Naive B cell (primary cell): ENCODE measurements at regions not wholly inside any gene's neighbourhood (a gene's known extent, or its start where the extent isn't known, plus 50 kb on each side); places are given as distances from the start of the nearest gene placed in this dataset.

Experiments used
- ATAC-seq, 2 donors: fragments of 150-1000 bp; cut with Tn5 transposase; 2 replicates each; pipeline ENCODE4 v1.10.0; 2021; ENCODE audit warnings: low read depth in 2 of 2, mild to moderate bottlenecking in 2 of 2, moderate library complexity in 2 of 2
- DNase-seq: peaks from one replicate; pipeline ENCODE4 v3.0.0; 2022
- H3K27ac Mint-ChIP-seq, 6 donors: one replicate each; pipeline ENCODE4 v1.8.0; 2020 to 2022; ENCODE audit warnings: mild to moderate bottlenecking in 6 of 6, mixed read lengths in 6 of 6, moderate library complexity in 5 of 6, inconsistent platforms in 2 of 6
- H3K27me3 Mint-ChIP-seq, 3 donors: one replicate each; pipeline ENCODE4 v1.8.0; 2021 to 2022; ENCODE audit warnings: mixed read lengths in 3 of 3, mild to moderate bottlenecking in 1 of 3
- H3K36me3 Mint-ChIP-seq, 2 donors: one replicate each; pipeline ENCODE4 v1.8.0; 2020 to 2022; ENCODE audit warnings: mixed read lengths in 2 of 2, inconsistent platforms in 1 of 2, mild to moderate bottlenecking in 1 of 2
- H3K4me1 Mint-ChIP-seq, 3 donors: one replicate each; pipeline ENCODE4 v1.8.0; 2020 to 2022; ENCODE audit warnings: mixed read lengths in 3 of 3, inconsistent platforms in 1 of 3, mild to moderate bottlenecking in 1 of 3, moderate library complexity in 1 of 3
- H3K4me3 Mint-ChIP-seq, 8 donors: one replicate each; pipeline ENCODE4 v1.8.0; 2020 to 2022; ENCODE audit warnings: mild to moderate bottlenecking in 8 of 8, mixed read lengths in 8 of 8, moderate library complexity in 8 of 8, inconsistent platforms in 2 of 8
- H3K9me3 Mint-ChIP-seq, 7 donors: one replicate each; pipeline ENCODE4 v1.8.0; 2020 to 2022; ENCODE audit warnings: mixed read lengths in 7 of 7, mild to moderate bottlenecking in 5 of 7, inconsistent platforms in 2 of 7, moderate library complexity in 1 of 7

DNA sequence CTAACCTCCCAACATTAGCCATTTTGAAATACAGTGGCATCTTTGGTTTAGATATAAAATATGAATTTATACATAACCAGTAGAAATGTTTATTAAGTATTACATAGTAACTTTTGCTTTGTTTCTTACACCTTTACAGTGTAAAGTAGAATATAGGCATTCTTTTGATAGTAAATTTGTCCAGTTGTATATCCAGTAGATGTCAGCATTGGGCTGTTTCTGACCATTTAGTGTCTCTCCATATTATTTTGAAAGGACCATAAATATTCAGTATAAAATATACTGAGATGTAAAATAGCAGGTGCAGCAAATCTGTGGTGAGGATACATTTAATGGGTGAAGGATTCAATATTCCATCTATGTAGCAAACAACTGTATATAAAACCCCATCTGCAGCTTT, 115.8 kb upstream of the ZRANB2 start:
- ATAC-seq (no peak), DNase-seq (no peak)
- Mint-ChIP-seq H3K4me3 (no peak overlapping the region), H3K36me3 (no peaks in the 10 kb centered on the region), H3K27ac (no peak overlapping the region), H3K9me3 (peaks cover 0 to 2% (median 0%) of the 10 kb centered on the region in 7 donors), H3K27me3 (no peaks in the 10 kb centered on the region), H3K4me1 (no peaks in the 10 kb centered on the region)

DNA sequence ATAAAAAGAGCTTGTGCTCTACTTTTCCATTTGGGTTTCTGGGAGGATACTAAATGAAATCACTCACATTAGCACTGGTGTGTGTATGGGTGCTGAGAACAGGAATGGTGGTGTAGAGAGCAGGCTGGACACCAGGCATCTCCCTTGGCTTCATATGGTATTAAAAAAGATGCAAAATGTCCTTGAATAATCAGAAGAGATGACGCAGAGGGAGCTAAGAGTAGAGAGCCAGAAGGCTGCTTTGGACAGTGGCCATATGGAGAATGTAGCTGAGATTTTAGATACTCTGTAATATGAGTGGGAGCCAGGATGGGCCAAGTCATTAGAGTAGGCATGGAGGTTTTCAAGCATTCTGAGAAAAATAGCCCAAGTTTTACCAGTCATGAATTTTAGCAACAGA, 112.3 kb upstream of the ZRANB2 start:
- Mint-ChIP-seq H3K36me3 (no peaks in the 10 kb centered on the region), H3K9me3 (peaks cover 0 to 3% (median 2%) of the 10 kb centered on the region in 7 donors), H3K4me1 (no peaks in the 10 kb centered on the region), H3K27me3 (no peaks in the 10 kb centered on the region), H3K27ac (no peak overlapping the region), H3K4me3 (no peak overlapping the region)
- ATAC-seq (no peak), DNase-seq (no peak)

DNA sequence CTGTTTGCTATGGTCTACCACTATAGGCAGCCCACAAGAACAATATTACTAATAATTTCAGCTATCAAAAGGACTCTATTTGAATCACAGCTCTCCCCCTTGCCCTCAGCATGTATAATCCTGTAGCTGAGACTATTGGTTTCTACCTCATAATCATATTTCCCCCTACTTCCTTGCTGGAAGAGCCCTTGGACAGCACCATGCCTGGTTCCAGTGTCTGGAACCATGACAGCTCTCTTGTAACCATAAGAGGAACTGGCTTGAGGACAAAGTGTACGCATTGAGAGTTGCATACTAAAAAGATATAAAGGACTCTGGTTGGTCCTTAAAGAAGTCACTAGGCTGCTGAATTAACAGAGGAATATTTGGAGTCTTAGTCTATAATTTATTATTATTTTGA, 110.7 kb upstream of the ZRANB2 start:
- peaks cover 0 to 5% (median 3%) of the 10 kb centered on the region in 7 donors for H3K9me3 Mint-ChIP-seq
- H3K27me3 Mint-ChIP-seq: no peaks in the 10 kb centered on the region
- H3K27ac Mint-ChIP-seq: no peak overlapping the region
- ATAC-seq (no peak), DNase-seq (no peak)
- no peaks in the 10 kb centered on the region for H3K36me3 Mint-ChIP-seq
- H3K4me1 Mint-ChIP-seq: no peaks in the 10 kb centered on the region
- no peak overlapping the region for H3K4me3 Mint-ChIP-seq

DNA sequence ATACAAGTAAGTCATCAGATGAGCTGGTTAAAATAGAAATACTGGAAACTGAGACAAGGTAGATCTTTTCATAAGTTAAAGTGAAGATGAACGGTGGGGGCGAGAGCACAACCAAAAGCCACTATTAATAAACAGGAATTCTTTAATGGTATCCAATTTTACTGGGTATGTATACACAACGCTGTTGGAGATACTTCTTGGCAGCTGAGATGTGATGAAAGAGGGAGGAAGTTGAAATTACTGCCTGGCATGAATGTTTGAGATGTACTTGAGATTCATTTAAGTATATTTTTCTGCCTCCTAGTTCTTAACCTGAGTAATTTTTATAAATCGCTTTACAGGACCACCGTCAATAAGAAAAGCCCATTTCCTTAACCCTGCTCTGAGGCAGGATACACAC, 110.0 kb upstream of the ZRANB2 start:
- Mint-ChIP-seq H3K4me3 (no peak overlapping the region), H3K36me3 (no peaks in the 10 kb centered on the region), H3K9me3 (peaks cover 0 to 7% (median 3%) of the 10 kb centered on the region in 7 donors), H3K4me1 (no peaks in the 10 kb centered on the region), H3K27ac (no peak overlapping the region), H3K27me3 (no peaks in the 10 kb centered on the region)
- no peak for ATAC-seq
- DNase-seq: no peak

DNA sequence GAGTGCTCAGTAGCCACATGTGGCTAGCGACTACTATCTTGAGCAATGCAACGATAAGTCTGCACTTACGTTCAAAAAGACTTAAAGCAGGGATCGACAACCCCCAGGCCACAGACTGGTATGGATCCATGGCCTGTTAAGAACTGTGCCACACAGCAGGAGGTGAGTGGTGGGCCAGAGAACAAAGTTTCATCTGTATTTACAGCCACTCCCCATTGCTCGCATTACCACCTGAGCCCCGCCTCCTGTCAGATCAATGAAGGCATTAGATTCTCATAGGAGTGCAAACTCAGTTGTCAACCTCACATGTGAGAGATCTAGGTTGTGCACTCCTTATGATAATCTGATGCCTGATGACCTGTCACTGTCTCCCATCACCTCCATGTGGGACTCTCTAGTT, 103.6 kb upstream of the ZRANB2 start:
- Mint-ChIP-seq H3K4me3 (no peak overlapping the region), H3K9me3 (peaks cover 0 to 7% (median 3%) of the 10 kb centered on the region in 7 donors), H3K27me3 (no peaks in the 10 kb centered on the region), H3K4me1 (no peaks in the 10 kb centered on the region), H3K36me3 (no peaks in the 10 kb centered on the region), H3K27ac (no peak overlapping the region)
- ATAC-seq: no peak
- DNase-seq: no peak

DNA sequence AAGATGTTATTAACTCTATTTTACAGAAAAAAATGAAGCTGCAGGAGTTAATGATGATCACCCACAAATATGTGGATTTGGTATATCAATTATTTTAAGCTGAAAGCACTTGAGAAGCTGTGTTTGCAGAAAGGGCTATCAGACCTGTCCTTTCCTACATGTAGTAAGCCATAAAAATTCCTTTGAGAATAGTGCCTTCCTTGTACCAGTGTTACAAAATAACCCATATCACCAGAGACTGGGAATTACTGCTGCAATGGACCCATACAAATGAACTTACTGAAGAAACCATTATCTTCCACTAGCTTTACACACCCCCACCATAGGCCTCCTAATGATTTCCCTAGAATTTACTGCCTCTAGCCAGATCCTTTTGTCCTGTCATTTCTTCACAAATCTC, 99.2 kb upstream of the ZRANB2 start:
- no peak overlapping the region for H3K4me3 Mint-ChIP-seq
- no peaks in the 10 kb centered on the region for H3K36me3 Mint-ChIP-seq
- H3K9me3 Mint-ChIP-seq: peaks cover 0 to 2% (median 0%) of the 10 kb centered on the region in 7 donors
- no peak overlapping the region for H3K27ac Mint-ChIP-seq
- no peaks in the 10 kb centered on the region for H3K4me1 Mint-ChIP-seq
- ATAC-seq (no peak), DNase-seq (no peak)
- no peaks in the 10 kb centered on the region for H3K27me3 Mint-ChIP-seq

DNA sequence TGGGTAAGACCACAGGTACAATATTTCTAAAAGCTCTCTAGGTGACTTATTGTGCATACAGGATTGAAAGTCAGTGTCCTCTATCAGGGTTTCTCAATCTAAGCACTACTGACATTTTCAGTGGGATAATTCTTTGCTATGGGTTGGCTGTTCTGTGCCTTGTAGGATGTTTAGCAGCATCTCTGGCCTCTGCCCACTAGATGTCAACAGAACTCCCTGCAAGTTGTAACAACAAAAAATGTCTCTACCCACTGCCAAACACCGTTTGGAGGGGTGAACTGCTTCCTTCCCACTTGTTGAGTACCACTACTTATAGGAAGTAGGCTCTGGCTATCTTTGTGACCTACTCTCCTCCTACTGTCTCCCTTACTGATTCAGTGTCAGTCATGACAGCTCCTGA, 90.1 kb upstream of the ZRANB2 start:
- DNase-seq (no peak), ATAC-seq (no peak)
- Mint-ChIP-seq H3K27ac (no peak overlapping the region), H3K36me3 (no peaks in the 10 kb centered on the region), H3K27me3 (peaks cover 0 to 4% (median 0%) of the 10 kb centered on the region in 3 donors), H3K4me1 (no peaks in the 10 kb centered on the region), H3K4me3 (no peak overlapping the region), H3K9me3 (peaks cover 1 to 12% (median 6%) of the 10 kb centered on the region in 7 donors)

DNA sequence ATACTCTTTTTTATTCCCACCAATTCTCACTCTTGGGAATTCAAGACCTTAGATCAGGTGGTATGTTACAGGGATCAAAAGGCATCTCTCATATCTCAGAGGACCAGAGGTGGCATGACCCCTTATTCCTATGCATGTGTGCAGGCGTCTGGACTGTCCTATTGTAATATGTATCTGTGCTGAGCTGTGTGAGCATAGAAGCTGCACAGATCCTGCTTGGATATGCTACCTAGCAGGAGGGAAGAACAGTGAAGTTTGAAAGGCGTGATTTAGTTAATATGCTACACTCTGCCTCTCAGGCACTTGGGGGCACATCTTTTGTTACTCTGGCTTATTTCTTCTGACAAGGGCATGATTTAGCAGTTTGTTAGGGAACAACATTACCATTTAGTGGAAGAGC, 86.7 kb upstream of the ZRANB2 start:
- H3K27me3 Mint-ChIP-seq: peaks cover 0 to 4% (median 0%) of the 10 kb centered on the region in 3 donors
- H3K4me1 Mint-ChIP-seq: no peaks in the 10 kb centered on the region
- H3K9me3 Mint-ChIP-seq: peaks cover 0 to 8% (median 3%) of the 10 kb centered on the region in 7 donors
- no peak for DNase-seq
- H3K36me3 Mint-ChIP-seq: no peaks in the 10 kb centered on the region
- H3K27ac Mint-ChIP-seq: no peak overlapping the region
- ATAC-seq: no peak
- no peak overlapping the region for H3K4me3 Mint-ChIP-seq

DNA sequence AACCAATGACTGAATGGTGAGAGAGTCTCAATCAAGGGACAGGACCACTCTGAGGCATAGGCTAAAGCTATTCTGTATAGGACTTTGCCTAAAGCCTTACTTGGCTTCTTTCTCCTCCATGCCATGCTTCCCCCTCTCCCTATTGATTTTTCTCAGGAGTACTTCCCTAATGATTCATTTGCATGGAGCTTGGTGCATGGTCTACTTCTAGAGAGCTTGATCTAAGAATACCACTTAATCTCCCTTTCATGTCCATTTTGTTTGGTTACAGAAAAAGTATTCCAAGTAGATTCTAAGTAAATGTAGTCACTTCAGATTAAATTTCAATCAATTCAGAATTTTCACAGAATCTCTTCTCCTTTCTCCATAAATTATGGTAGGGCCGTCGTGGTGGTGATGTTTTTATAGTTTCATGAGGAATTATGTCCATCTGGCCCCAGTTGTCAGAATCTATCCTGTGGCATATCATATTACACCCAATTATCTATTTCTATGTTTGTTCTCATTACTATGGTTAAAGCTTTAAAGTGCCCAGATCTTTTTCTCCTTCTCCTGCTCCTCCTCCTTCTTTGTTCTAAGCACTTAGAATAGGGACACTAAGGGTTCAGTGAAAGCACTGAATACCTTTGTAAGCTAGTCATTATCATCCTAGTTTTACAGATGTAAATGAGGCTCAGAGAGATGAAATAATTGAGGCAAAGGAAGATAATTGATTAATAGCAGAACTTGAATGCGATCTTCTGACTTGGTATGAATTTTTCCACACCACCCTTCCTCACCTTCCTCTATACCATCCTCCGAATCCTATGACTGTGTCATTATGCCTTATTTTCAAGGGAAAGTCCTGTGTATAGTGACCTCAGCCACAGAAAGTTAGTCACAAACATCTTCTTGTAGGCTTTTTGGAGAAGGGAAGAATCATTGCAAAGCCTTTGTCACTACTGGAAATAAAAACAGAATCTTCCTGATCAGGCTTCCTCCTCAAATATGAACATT, 85.6 kb upstream of the ZRANB2 start:
- Mint-ChIP-seq H3K27ac (no peak overlapping the region), H3K9me3 (peaks cover 0 to 8% (median 3%) of the 10 kb centered on the region in 7 donors), H3K27me3 (peaks cover 0 to 4% (median 0%) of the 10 kb centered on the region in 3 donors), H3K4me1 (no peaks in the 10 kb centered on the region), H3K36me3 (no peaks in the 10 kb centered on the region), H3K4me3 (no peak overlapping the region)
- DNase-seq (no peak), ATAC-seq (no peak)

DNA sequence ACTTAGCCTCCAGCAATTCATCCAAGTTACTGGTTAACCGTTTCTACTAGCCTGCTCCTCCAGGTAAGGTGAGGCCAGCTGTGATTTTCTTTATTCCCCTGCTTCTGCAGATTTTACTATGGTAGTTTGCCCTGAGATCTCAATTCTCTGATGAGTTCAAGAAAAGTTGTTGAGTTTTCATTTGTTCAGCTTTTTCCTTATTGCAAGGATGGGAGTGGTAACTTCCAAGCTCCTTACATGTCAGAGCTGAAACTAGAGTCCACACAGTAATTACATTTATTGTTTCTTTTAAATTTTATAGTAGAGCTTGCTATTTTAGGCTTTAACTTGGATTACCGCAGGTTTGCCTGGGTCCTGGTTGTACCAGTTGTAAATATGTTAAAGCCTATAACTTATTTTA, 76.9 kb upstream of the ZRANB2 start:
- DNase-seq: no peak
- H3K27me3 Mint-ChIP-seq: no peaks in the 10 kb centered on the region
- peaks cover 6 to 13% (median 8%) of the 10 kb centered on the region in 7 donors for H3K9me3 Mint-ChIP-seq
- H3K27ac Mint-ChIP-seq: no peak overlapping the region
- H3K4me1 Mint-ChIP-seq: no peaks in the 10 kb centered on the region
- ATAC-seq: no peak
- H3K36me3 Mint-ChIP-seq: no peaks in the 10 kb centered on the region
- H3K4me3 Mint-ChIP-seq: no peak overlapping the region

DNA sequence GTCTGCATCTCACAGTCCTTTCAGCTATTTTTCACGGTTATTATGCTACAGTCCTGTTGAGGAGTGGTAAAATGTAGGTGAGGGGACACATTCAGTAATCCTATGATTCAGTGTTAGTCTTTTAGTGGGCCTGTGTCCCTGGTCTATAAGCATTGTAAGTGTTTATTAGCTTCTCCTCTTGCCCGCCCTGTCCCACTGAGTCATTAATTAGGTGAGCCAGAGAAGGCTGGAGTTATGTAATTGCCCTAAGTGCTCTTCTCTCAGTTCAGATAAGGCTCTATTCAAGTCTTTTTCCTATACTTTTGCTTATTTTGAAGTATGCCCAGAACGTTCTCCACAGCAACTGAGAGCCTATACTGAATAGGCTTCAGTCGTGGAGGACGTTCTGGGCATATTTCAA, 76.3 kb upstream of the ZRANB2 start:
- ATAC-seq: no peak
- Mint-ChIP-seq H3K27ac (no peak overlapping the region), H3K4me1 (no peaks in the 10 kb centered on the region), H3K4me3 (no peak overlapping the region), H3K27me3 (no peaks in the 10 kb centered on the region), H3K36me3 (no peaks in the 10 kb centered on the region), H3K9me3 (peaks cover 6 to 14% (median 10%) of the 10 kb centered on the region in 7 donors)
- DNase-seq: no peak

DNA sequence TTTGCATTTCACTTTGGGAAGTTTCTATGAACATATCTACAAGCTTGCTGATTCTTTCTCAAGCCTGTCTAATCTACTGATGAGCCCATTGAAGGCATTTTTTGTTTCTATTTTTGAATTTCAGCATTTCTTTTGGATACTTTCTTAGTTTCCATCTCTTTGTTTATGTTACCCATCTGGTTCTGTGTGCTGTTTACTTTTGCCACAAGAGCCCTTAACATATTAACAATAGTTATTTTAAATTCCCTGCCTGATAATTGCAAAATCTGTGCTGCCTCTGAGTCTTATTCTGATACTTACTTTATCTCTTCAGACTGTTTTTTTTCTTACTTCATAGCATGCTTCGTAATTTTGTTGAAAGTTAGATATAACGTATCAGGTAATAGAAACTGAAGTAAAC, 75.8 kb upstream of the ZRANB2 start:
- ATAC-seq (no peak), DNase-seq (no peak)
- Mint-ChIP-seq H3K27ac (no peak overlapping the region), H3K36me3 (no peaks in the 10 kb centered on the region), H3K9me3 (peaks cover 6 to 14% (median 10%) of the 10 kb centered on the region in 7 donors), H3K4me1 (no peaks in the 10 kb centered on the region), H3K4me3 (no peak overlapping the region), H3K27me3 (no peaks in the 10 kb centered on the region)

DNA sequence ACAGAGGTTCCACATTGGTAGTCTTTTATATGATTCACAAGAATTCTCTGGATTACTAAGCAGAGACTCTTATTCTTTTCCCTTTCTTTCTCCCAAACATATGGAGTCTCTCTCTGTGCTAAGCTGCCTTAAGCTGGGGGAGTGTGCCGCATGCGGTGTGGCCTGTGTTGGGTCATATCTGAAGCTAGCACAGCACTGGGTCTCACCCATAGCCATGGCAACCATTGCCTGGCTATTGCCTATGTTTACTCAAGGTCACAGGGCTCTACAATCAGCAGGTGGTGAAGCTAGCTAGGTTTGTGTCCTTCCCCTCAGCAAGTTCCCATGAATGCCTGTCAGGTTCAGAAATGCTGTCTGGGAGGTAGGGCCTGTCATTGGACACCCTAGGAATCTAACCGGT, 73.6 kb upstream of the ZRANB2 start:
- no peaks in the 10 kb centered on the region for H3K36me3 Mint-ChIP-seq
- no peaks in the 10 kb centered on the region for H3K4me1 Mint-ChIP-seq
- ATAC-seq: no peak
- H3K4me3 Mint-ChIP-seq: no peak overlapping the region
- H3K27ac Mint-ChIP-seq: no peak overlapping the region
- peaks cover 10 to 26% (median 16%) of the 10 kb centered on the region in 7 donors for H3K9me3 Mint-ChIP-seq
- no peaks in the 10 kb centered on the region for H3K27me3 Mint-ChIP-seq
- no peak for DNase-seq

DNA sequence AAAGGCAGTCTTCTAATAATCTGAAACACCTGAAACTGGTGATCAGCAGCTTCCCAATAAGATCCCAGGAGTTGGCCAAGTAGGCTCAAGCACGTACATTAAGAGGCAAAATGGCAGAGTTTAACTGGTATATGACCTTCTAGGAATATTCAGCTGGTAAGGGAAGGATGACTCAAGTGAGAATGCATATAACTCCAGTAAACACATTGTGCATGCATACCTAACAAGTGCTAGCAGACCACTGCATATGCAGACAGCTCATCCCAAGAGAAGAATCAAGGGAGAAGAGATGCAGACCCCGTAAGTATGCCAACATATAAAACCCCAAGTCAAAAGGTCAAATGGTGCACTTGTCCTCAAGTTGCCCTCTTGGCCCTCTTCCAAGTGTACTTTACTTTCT, 73.0 kb upstream of the ZRANB2 start:
- no peaks in the 10 kb centered on the region for H3K27me3 Mint-ChIP-seq
- H3K27ac Mint-ChIP-seq: no peak overlapping the region
- H3K36me3 Mint-ChIP-seq: no peaks in the 10 kb centered on the region
- no peaks in the 10 kb centered on the region for H3K4me1 Mint-ChIP-seq
- H3K9me3 Mint-ChIP-seq: peaks cover 10 to 32% (median 19%) of the 10 kb centered on the region in 7 donors
- ATAC-seq (no peak), DNase-seq (no peak)
- no peak overlapping the region for H3K4me3 Mint-ChIP-seq
